ENCODE measurements at regions not wholly inside any gene's neighbourhood (a gene's known extent, or its start where the extent isn't known, plus 50 kb on each side); places are given as distances from the start of the nearest gene placed in this dataset.

DNA sequence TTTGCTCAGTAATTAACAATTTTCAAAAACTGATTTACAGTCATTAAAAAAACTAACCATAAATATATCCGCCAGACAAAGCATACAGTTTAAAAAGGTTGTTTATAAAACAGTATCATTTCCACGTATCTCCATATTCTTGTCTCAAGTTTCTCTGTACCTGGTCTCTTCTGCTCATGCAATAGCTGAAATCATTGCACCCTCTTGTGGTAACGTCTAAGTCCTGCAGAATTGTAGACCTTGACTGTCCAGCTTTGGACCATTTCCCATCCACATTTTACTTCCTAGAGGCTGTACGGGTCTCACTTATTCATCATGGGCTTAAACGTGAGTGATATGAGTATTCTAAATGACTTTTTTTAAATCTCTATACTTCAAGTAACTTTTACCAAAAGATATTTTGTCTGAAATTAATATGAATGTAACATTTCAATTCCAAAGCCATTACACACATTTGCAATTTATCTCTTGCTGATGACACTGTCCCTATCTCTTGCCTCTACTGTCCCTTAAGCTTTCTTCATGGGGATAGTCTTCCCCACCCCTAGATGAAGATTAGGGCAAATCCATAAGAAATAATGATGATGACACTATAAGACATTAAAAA is 118.5 kb downstream of the BTC start:
- H3K9me3 Mint-ChIP-seq (ENCODE audit: low read depth): no peaks in the 10 kb centered on the region
- CTCF ChIA-PET: interaction anchor here (1.0 to 1.9 kb wide), 2 partner anchors 352 to 355 kb away, joined by 3 to 7 read pairs; no protein-coding TSS in a partner anchor
- ATAC-seq (no peak), DNase-seq (no peak)
- peaks cover 3% of the 10 kb centered on the region for H3K27me3 Mint-ChIP-seq
- no peaks in the 10 kb centered on the region for H3K4me1 Mint-ChIP-seq
- H3K36me3 Mint-ChIP-seq: no peaks in the 10 kb centered on the region
- H3K4me3 Mint-ChIP-seq: no peak overlapping the region
- no peak overlapping the region for H3K27ac Mint-ChIP-seq

DNA sequence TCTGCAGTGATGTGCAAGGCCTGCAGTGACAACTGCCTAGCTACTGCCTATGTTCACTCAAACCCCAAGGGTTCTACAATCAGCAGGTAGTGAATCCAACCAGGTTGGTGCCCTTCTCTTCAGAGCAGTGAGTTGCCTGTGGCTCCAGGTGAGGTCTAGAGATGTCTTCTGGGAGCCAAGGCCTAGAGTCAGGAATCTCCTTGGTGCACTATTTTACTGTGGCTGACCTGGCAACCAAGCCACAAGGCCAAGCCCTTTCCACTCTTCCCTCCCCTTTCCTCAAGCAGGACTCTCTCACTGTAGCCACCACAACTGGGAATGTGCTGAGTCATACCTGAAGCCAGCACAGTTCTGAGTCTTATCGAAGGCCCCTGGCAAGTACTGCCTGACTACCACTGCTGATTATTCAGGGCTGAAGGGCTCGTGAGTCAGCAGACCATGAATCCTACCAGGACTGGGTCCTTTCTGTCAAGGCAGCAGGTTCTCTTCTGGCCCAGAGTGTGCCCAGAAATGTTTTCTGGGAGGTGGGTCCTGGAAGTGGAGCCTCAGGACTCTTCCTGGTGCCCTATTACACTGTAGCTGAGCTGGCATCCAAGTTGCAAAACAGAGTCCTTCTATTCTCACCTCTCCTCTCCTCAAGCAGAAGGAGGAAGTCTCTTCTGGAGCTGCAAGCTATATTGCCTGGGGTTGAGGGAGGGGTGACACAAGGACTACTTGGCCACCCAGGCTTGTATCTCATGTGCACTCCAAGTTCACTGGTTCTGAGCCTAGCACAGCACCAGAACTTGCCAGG is 111.6 kb downstream of the BTC start:
- Mint-ChIP-seq H3K27me3 (peaks cover 6% of the 10 kb centered on the region), H3K36me3 (no peaks in the 10 kb centered on the region), H3K4me3 (no peak overlapping the region), H3K27ac (no peak overlapping the region), H3K9me3 (ENCODE audit: low read depth) (no peaks in the 10 kb centered on the region), H3K4me1 (no peaks in the 10 kb centered on the region)
- ATAC-seq: no peak
- CTCF ChIA-PET: no interaction called here
- DNase-seq: no peak

- H3K4me1 Mint-ChIP-seq: no peaks in the 10 kb centered on the region
- no peaks in the 10 kb centered on the region for H3K36me3 Mint-ChIP-seq
- H3K4me3 Mint-ChIP-seq: no peak overlapping the region
- DNase-seq (no peak), ATAC-seq (no peak)
- no peaks in the 10 kb centered on the region for H3K9me3 Mint-ChIP-seq (ENCODE audit: low read depth)
- peaks cover 5% of the 10 kb centered on the region for H3K27me3 Mint-ChIP-seq
- CTCF ChIA-PET: no interaction called here
- H3K27ac Mint-ChIP-seq: no peak overlapping the region
Observed at GRCh38 chr4:74692972-74693371, 101.4 kb downstream of the BTC start.

Data from activated CD8-positive, alpha-beta memory T cell treated with anti-CD3 and anti-CD28 coated beads, Interleukin-2, amount 10 ng/mL, durations not matched to agents 7 days and 5 days (primary cell).